ENCODE measurements at regions not wholly inside any gene's neighbourhood (a gene's known extent, or its start where the extent isn't known, plus 50 kb on each side); places are given as distances from the start of the nearest gene placed in this dataset.

GRCh38 chr2:145041706-145042105 is 521.8 kb upstream of the ZEB2 start:
- H3K9me3 Mint-ChIP-seq, result no peaks in the 10 kb centered on the region
- TF ChIP-seq CTCF (IDR thresholded peaks at IDR 0.05), result no peak
- DNase-seq (no peak), ATAC-seq (ENCODE audit: low read depth) (no peak)
- no peaks in the 10 kb centered on the region for H3K27me3 Mint-ChIP-seq
- ChIA-PET CTCF (no interaction called here), POLR2A (no interaction called here)
- intact Hi-C loops (cut with micrococcal nuclease), result no loop called here
- no peaks in the 10 kb centered on the region for H3K36me3 Mint-ChIP-seq (ENCODE audit: low read depth)
- no peak overlapping the region for H3K27ac Mint-ChIP-seq
- H3K4me3 Mint-ChIP-seq, result no peak overlapping the region
- H3K4me1 Mint-ChIP-seq, result no peaks in the 10 kb centered on the region

GRCh38 chr2:145040433-145040832 is 520.5 kb upstream of the ZEB2 start:
- CTCF ChIA-PET, result no interaction called here
- H3K9me3 Mint-ChIP-seq, result no peaks in the 10 kb centered on the region

GRCh38 chr2:145038041-145038525 is 518.2 kb upstream of the ZEB2 start:
- TF ChIP-seq CTCF (IDR thresholded peaks at IDR 0.05), result no peak
- Mint-ChIP-seq H3K27me3 (no peaks in the 10 kb centered on the region), H3K4me1 (no peaks in the 10 kb centered on the region), H3K9me3 (no peaks in the 10 kb centered on the region), H3K4me3 (no peak overlapping the region), H3K36me3 (ENCODE audit: low read depth) (no peaks in the 10 kb centered on the region), H3K27ac (no peak overlapping the region)
- ChIA-PET CTCF (no interaction called here), POLR2A (no interaction called here)
- DNase-seq (no peak), ATAC-seq (ENCODE audit: low read depth) (no peak)
- intact Hi-C loops (cut with micrococcal nuclease), result no loop called here

More at GRCh38 chr2:145040433-145040832, 520.5 kb upstream of the ZEB2 start:
- no peaks in the 10 kb centered on the region for H3K36me3 Mint-ChIP-seq (ENCODE audit: low read depth)
- TF ChIP-seq CTCF (IDR thresholded peaks at IDR 0.05), result no peak
- no peak for ATAC-seq (ENCODE audit: low read depth)
- no peaks in the 10 kb centered on the region for H3K27me3 Mint-ChIP-seq
- H3K4me1 Mint-ChIP-seq, result no peaks in the 10 kb centered on the region
- no peak overlapping the region for H3K4me3 Mint-ChIP-seq
- intact Hi-C loops (cut with micrococcal nuclease), result no loop called here
- no peak overlapping the region for H3K27ac Mint-ChIP-seq
- POLR2A ChIA-PET, result no interaction called here
- DNase-seq, result no peak

- DNase-seq (no peak), ATAC-seq (ENCODE audit: low read depth) (no peak)
- intact Hi-C loops (cut with micrococcal nuclease), result no loop called here
- POLR2A ChIA-PET, result no interaction called here
- CTCF ChIA-PET, result interaction anchor here (1.4 kb wide), 1 partner anchor 716 kb away, joined by 3 read pairs; no protein-coding TSS in a partner anchor
- Mint-ChIP-seq H3K4me1 (no peaks in the 10 kb centered on the region), H3K9me3 (no peaks in the 10 kb centered on the region), H3K27ac (no peak overlapping the region), H3K36me3 (ENCODE audit: low read depth) (no peaks in the 10 kb centered on the region), H3K27me3 (no peaks in the 10 kb centered on the region), H3K4me3 (no peak overlapping the region)
- no peak for TF ChIP-seq CTCF (IDR thresholded peaks at IDR 0.05)
These were observed 516.6 kb upstream of the ZEB2 start for GRCh38 chr2:145036421-145037011.

- DNase-seq (no peak), ATAC-seq (ENCODE audit: low read depth) (no peak)
- no peak overlapping the region for H3K27ac Mint-ChIP-seq
- TF ChIP-seq CTCF (IDR thresholded peaks at IDR 0.05), result no peak
- no peaks in the 10 kb centered on the region for H3K36me3 Mint-ChIP-seq (ENCODE audit: low read depth)
- ChIA-PET POLR2A (no interaction called here), CTCF (no interaction called here)
- H3K27me3 Mint-ChIP-seq, result no peaks in the 10 kb centered on the region
- intact Hi-C loops (cut with micrococcal nuclease), result no loop called here
- no peaks in the 10 kb centered on the region for H3K9me3 Mint-ChIP-seq
- no peak overlapping the region for H3K4me3 Mint-ChIP-seq
- H3K4me1 Mint-ChIP-seq, result no peaks in the 10 kb centered on the region
These were observed 514.6 kb upstream of the ZEB2 start for GRCh38 chr2:145034511-145034910.
